WERI-Rb-1 (cell line): ENCODE measurements at regions not wholly inside any gene's neighbourhood (a gene's known extent, or its start where the extent isn't known, plus 50 kb on each side); places are given as distances from the start of the nearest gene placed in this dataset.

Source experiments
- DNase-seq: peaks from one replicate; pipeline ENCODE4 v3.0.0-alpha.2; 2020
- H3K27ac ChIP-seq: fragments of 250-450 bp; sonication (Bioruptor Pico); 2 replicates; pipeline ENCODE4 v1.5.1; 2020; ENCODE audit warnings: mild to moderate bottlenecking, moderate library complexity
- H3K27me3 ChIP-seq: fragments of 250-450 bp; sonication (Bioruptor Pico); 2 replicates; pipeline ENCODE4 v1.5.1; 2021; ENCODE audit warnings: mild to moderate bottlenecking, low read depth, moderate library complexity; ENCODE audit not compliant: insufficient read depth, severe bottlenecking
- H3K36me3 ChIP-seq: fragments of 250-450 bp; sonication (Bioruptor Pico); 2 replicates; pipeline ENCODE4 v1.5.1; 2020; ENCODE audit warnings: mild to moderate bottlenecking, moderate library complexity
- H3K4me3 ChIP-seq: 2 replicates; pipeline ENCODE4 v1.5.1; 2011; ENCODE audit warnings: low read depth, mild to moderate bottlenecking, control low read depth, low read length
- H3K9me3 ChIP-seq: fragments of 250-450 bp; sonication (Bioruptor Pico); 2 replicates; pipeline ENCODE4 v1.5.1; 2021; ENCODE audit warnings: mild to moderate bottlenecking, moderate library complexity; ENCODE audit not compliant: severe bottlenecking
- TF ChIP-seq, protein P1 (sequence below): IDR thresholded peaks from 2 replicates; pipeline ENCODE4 v1.5.1; 2011; ENCODE audit warnings: low read depth, mild to moderate bottlenecking, control low read depth, inconsistent platforms, low read length

DNA sequence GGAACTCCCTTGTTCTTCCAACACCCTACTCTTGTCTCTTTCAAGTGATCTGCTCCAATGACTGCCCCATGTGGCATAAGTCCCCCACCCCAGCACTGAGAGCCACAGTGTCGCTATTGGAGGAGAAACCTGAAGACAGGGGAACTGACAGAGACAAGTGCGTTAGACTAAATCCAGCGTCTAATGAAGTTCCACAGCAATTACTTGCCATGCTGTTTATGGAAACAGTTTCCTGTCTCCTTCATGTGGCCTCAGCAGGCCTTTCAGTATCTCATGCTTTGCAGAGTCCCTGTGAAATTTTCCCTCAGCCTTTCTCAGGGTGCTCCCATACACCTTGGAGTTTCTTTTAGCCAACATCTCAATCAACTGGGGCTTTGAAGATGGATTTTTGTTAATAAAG is 277.4 kb downstream of the ETS1 start:
- H3K4me3 ChIP-seq = no peak overlapping the region
- no peak for DNase-seq
- peaks cover 3% of the 10 kb centered on the region for H3K9me3 ChIP-seq
- no peaks in the 10 kb centered on the region for H3K27me3 ChIP-seq
- TF ChIP-seq, protein P1, sequence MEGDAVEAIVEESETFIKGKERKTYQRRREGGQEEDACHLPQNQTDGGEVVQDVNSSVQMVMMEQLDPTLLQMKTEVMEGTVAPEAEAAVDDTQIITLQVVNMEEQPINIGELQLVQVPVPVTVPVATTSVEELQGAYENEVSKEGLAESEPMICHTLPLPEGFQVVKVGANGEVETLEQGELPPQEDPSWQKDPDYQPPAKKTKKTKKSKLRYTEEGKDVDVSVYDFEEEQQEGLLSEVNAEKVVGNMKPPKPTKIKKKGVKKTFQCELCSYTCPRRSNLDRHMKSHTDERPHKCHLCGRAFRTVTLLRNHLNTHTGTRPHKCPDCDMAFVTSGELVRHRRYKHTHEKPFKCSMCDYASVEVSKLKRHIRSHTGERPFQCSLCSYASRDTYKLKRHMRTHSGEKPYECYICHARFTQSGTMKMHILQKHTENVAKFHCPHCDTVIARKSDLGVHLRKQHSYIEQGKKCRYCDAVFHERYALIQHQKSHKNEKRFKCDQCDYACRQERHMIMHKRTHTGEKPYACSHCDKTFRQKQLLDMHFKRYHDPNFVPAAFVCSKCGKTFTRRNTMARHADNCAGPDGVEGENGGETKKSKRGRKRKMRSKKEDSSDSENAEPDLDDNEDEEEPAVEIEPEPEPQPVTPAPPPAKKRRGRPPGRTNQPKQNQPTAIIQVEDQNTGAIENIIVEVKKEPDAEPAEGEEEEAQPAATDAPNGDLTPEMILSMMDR = no peak
- H3K36me3 ChIP-seq = no peaks in the 10 kb centered on the region
- no peak overlapping the region for H3K27ac ChIP-seq

DNA sequence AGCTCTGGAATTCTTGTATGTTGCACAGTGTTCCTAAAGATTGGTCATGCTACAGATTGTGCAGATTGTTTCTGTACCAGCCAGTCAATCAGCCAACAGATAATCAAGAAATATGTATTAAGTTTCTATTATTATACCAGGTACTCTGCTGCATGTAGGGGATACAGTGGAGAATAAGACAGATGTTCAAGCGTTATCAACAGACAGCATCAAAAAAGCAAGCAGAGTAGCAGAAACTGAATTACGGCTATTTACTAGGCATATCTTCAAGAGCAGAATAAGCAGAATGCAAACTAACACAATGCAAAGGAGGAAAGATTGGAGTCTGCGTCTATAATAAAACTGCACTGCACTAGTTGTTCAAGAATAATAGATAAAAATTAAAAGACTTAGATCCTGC is 278.6 kb downstream of the ETS1 start:
- TF ChIP-seq, protein P1 = no peak
- H3K36me3 ChIP-seq = no peaks in the 10 kb centered on the region
- H3K9me3 ChIP-seq = no peaks in the 10 kb centered on the region
- DNase-seq = no peak
- H3K27ac ChIP-seq = no peak overlapping the region
- no peaks in the 10 kb centered on the region for H3K27me3 ChIP-seq
- no peak overlapping the region for H3K4me3 ChIP-seq

DNA sequence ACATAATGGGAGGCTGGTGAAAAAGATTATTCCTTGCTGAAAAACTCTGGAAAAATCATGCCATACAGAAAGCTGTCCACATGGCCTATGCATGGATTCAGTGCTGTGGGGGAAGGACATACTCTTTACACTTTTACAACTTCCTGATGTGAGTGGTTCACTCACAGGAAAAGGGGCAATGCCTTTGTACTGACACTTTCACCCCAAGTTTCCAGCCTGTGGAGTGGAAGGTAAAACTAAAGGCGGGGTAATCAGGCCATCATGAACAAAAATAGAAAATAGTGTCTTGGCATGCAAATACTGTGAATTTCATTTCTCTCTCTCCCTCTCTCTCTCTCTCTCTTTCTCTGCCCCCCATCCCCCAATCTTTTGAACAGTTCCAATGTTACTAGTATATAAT is 281.8 kb downstream of the ETS1 start:
- DNase-seq = no peak
- H3K27me3 ChIP-seq = no peaks in the 10 kb centered on the region

DNA sequence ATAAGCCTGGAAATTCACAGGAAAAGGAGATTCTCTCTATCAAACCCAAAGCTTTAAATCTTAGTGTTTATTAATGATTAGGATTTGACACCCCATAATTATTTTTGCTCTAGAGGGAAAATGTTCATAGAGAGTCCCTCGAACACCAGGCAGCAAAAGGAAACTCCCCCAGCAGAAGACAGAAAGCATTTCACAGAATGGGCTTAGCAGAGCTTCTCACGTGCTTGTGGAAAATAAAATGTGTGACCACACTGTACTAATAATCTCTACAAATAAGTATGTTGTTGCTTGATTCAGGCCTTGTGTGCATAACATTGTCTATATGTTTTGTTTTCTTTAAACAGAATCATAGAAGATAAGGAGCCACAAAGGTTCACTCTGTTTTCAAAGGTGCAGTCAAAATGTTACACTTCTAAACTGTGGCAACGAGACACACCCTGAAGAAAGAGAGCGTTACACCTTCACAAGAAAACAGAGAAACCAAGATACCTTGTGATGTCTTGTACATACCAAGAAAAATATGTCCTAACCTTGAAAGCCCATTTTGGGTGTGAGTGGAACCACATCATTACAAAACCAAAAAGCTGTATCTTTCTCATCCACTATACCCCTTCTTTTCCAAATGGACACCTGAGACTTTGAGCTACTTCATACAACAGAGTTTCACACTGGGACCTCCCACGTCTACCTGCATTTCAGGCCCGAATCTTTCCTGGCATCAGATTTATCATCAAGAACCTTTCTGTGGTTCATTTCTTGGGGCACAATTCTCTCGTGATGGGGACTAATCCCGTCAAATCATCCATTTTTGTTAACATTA is 282.5 kb downstream of the ETS1 start:
- no peak overlapping the region for H3K27ac ChIP-seq
- TF ChIP-seq, protein P1 = no peak
- H3K36me3 ChIP-seq = no peaks in the 10 kb centered on the region
- no peak overlapping the region for H3K4me3 ChIP-seq
- DNase-seq = no peak
- no peaks in the 10 kb centered on the region for H3K9me3 ChIP-seq
- H3K27me3 ChIP-seq = no peaks in the 10 kb centered on the region

More for the DNA sequence above, 281.8 kb downstream of the ETS1 start:
- H3K9me3 ChIP-seq = no peaks in the 10 kb centered on the region
- H3K36me3 ChIP-seq = no peaks in the 10 kb centered on the region
- TF ChIP-seq, protein P1 = no peak
- H3K27ac ChIP-seq = no peak overlapping the region
- H3K4me3 ChIP-seq = no peak overlapping the region

DNA sequence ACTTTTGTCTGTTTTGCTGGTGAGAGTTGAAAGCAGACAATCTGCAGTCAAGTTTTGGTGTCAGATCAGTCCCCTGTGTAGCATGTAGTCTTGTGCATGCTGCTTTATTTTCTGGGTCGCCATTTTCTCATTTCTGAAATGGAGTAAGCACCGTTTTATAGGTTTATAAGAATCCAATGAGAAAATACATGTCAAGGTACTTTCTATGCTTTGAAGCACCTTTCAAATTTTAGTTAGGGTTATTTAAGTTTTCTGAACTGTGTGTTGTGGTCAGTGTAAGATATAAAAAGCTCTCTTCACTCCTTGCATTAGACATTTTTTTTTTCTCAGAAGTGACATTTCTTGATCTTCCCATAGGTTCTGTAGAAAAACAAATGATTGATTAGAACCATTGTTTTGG is 283.2 kb downstream of the ETS1 start:
- no peak for DNase-seq
- Histone ChIP-seq H3K27me3 (no peaks in the 10 kb centered on the region), H3K36me3 (no peaks in the 10 kb centered on the region), H3K27ac (peak overlapping the region; percentile 28), H3K4me3 (no peak overlapping the region), H3K9me3 (no peaks in the 10 kb centered on the region)
- TF ChIP-seq, protein P1 = no peak

DNA sequence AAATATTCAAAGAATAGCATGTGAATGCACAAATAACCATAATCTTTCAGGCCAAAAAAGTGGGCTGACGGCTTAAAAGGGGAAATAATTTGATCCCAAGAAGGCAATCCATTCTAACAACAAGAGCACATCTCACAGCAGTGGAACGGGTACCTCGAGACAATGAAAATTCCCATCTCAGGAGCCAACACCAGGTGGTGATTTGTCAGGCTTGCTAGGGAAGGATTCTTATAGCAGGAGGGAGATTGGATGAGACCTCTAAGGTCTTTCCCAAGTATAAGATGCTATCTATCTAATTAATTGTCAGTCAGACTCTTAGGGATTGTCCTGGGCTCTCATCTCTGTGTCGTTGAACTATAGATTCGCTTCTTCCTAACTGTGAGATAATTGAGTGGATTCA is 284.0 kb downstream of the ETS1 start:
- TF ChIP-seq, protein P1 = peak; percentile 26; the same call in 1 of the 2 replicates
- Histone ChIP-seq H3K27me3 (no peaks in the 10 kb centered on the region), H3K9me3 (no peaks in the 10 kb centered on the region), H3K27ac (peak overlapping the region; percentile 23; the same call in 1 of the 2 replicates), H3K36me3 (no peaks in the 10 kb centered on the region), H3K4me3 (no peak overlapping the region)
- DNase-seq = peak; percentile 71
